CD4-positive, alpha-beta memory T cell (primary cell): ENCODE measurements at regions not wholly inside any gene's neighbourhood (a gene's known extent, or its start where the extent isn't known, plus 50 kb on each side); places are given as distances from the start of the nearest gene placed in this dataset.

Experiments
- CTCF ChIA-PET: fragments of 350-600 bp; sonication (Branson Sonifier 250); formaldehyde crosslinking; loops from one replicate; lab custom pipeline; 2021; ENCODE audit warnings: inconsistent platforms; ENCODE audit not compliant: partially characterized antibody; lab: Charles Lee
- POLR2A ChIA-PET: fragments of 350-600 bp; sonication (Branson Sonifier 250); formaldehyde crosslinking; loops from one replicate; lab custom pipeline; 2021; ENCODE audit not compliant: partially characterized antibody; lab: Charles Lee
- DNase-seq, 5 donors: peaks; one replicate each; pipeline versions ENCODE4 v3.0.0 to v3.0.0-alpha.2; 2020 to 2022; ENCODE audit warnings: mixed read lengths in 1 of 5
- H3K27ac ChIP-seq: one replicate; pipeline ENCODE4 v1.7.0; 2013; ENCODE audit warnings: low read depth, low read length
- H3K27me3 ChIP-seq: 2 replicates; pipeline ENCODE4 v1.7.0; 2013; ENCODE audit warnings: mild to moderate bottlenecking, low read length, moderate library complexity; ENCODE audit not compliant: insufficient read depth
- H3K36me3 ChIP-seq: 2 replicates; pipeline ENCODE4 v1.7.0; 2013; ENCODE audit warnings: mild to moderate bottlenecking, low read length, moderate library complexity; ENCODE audit not compliant: insufficient read depth
- H3K4me1 ChIP-seq: 2 replicates; pipeline ENCODE4 v1.7.0; 2013; ENCODE audit warnings: mild to moderate bottlenecking, low read length, moderate library complexity; ENCODE audit not compliant: insufficient read depth
- H3K4me3 ChIP-seq, 2 donors: one replicate each; pipeline ENCODE4 v1.7.0; 2013; ENCODE audit warnings: low read length in 2 of 2, mild to moderate bottlenecking in 1 of 2
- H3K9me3 ChIP-seq, 2 donors: one replicate each; pipeline ENCODE4 v1.7.0; 2013; ENCODE audit warnings: low read length in 2 of 2, control low read depth in 1 of 2; ENCODE audit not compliant: control insufficient read depth in 1 of 2
- H3K27ac Mint-ChIP-seq, 7 donors: one replicate each; pipeline ENCODE4 v1.8.0; 2020 to 2021; ENCODE audit warnings: mixed read lengths in 7 of 7, mild to moderate bottlenecking in 6 of 7, inconsistent platforms in 3 of 7, moderate library complexity in 3 of 7
- H3K27me3 Mint-ChIP-seq, 2 donors: one replicate each; pipeline ENCODE4 v1.8.0; 2020 to 2021; ENCODE audit warnings: mixed read lengths in 2 of 2
- H3K36me3 Mint-ChIP-seq, 2 donors: one replicate each; pipeline ENCODE4 v1.8.0; 2020 to 2021; ENCODE audit warnings: mixed read lengths in 2 of 2, inconsistent platforms in 1 of 2, mild to moderate bottlenecking in 1 of 2
- H3K4me1 Mint-ChIP-seq, 4 donors: one replicate each; pipeline ENCODE4 v1.8.0; 2020 to 2021; ENCODE audit warnings: mixed read lengths in 4 of 4, mild to moderate bottlenecking in 1 of 4
- H3K4me3 Mint-ChIP-seq, 8 donors: one replicate each; pipeline ENCODE4 v1.8.0; 2020 to 2021; ENCODE audit warnings: mixed read lengths in 8 of 8, mild to moderate bottlenecking in 7 of 8, moderate library complexity in 6 of 8, inconsistent platforms in 3 of 8
- H3K9me3 Mint-ChIP-seq, 8 donors: one replicate each; pipeline ENCODE4 v1.8.0; 2020 to 2021; ENCODE audit warnings: mixed read lengths in 8 of 8, mild to moderate bottlenecking in 5 of 8, inconsistent platforms in 3 of 8, moderate library complexity in 1 of 8
- intact Hi-C: fragments of 100-400 bp; cut with micrococcal nuclease; formaldehyde crosslinking; loops from one replicate; pipeline ENCODE4 v1.15.1; 2023

GRCh38 chr11:128266893-128267292 lies 320.5 kb downstream of the ETS1 start:
- CTCF ChIA-PET = no interaction called here
- no peaks in the 10 kb centered on the region for H3K36me3 Mint-ChIP-seq
- Histone ChIP-seq H3K27ac (no peak overlapping the region), H3K4me1 (peaks cover 13% of the 10 kb centered on the region), H3K9me3 (no peaks in the 10 kb centered on the region), H3K4me3 (no peak overlapping the region), H3K27me3 (no peaks in the 10 kb centered on the region), H3K36me3 (no peaks in the 10 kb centered on the region)
- H3K9me3 Mint-ChIP-seq = no peaks in the 10 kb centered on the region
- H3K4me1 Mint-ChIP-seq = peaks cover 10 to 11% (median 10%) of the 10 kb centered on the region in 4 donors
- POLR2A ChIA-PET = no interaction called here
- intact Hi-C loops = no loop called here
- no peaks in the 10 kb centered on the region for H3K27me3 Mint-ChIP-seq
- H3K27ac Mint-ChIP-seq = no peak overlapping the region
- DNase-seq = no peak
- H3K4me3 Mint-ChIP-seq = no peak overlapping the region

GRCh38 chr11:128262463-128263345 lies 324.7 kb downstream of the ETS1 start:
- Mint-ChIP-seq H3K9me3 (no peaks in the 10 kb centered on the region), H3K4me3 (no peak overlapping the region), H3K36me3 (no peaks in the 10 kb centered on the region), H3K4me1 (peaks cover 0 to 5% (median under 1%) of the 10 kb centered on the region in 4 donors), H3K27me3 (no peaks in the 10 kb centered on the region), H3K27ac (no peak overlapping the region)
- POLR2A ChIA-PET = no interaction called here
- DNase-seq = no peak
- Histone ChIP-seq H3K27me3 (no peaks in the 10 kb centered on the region), H3K36me3 (no peaks in the 10 kb centered on the region), H3K4me1 (no peaks in the 10 kb centered on the region), H3K27ac (no peak overlapping the region), H3K9me3 (no peaks in the 10 kb centered on the region), H3K4me3 (no peak overlapping the region)
- CTCF ChIA-PET = no interaction called here
- intact Hi-C loops = no loop called here

GRCh38 chr11:128261011-128261421 lies 326.3 kb downstream of the ETS1 start:
- H3K27ac Mint-ChIP-seq = no peak overlapping the region
- no peaks in the 10 kb centered on the region for H3K27me3 ChIP-seq
- no peaks in the 10 kb centered on the region for H3K9me3 Mint-ChIP-seq
- H3K4me1 ChIP-seq = no peaks in the 10 kb centered on the region
- H3K27ac ChIP-seq = no peak overlapping the region
- no peak overlapping the region for H3K4me3 Mint-ChIP-seq
- peaks cover 0 to 7% (median under 1%) of the 10 kb centered on the region in 4 donors for H3K4me1 Mint-ChIP-seq
- CTCF ChIA-PET = no interaction called here
- POLR2A ChIA-PET = no interaction called here
- H3K36me3 ChIP-seq = no peaks in the 10 kb centered on the region
- no peaks in the 10 kb centered on the region for H3K9me3 ChIP-seq
- H3K36me3 Mint-ChIP-seq = no peaks in the 10 kb centered on the region
- no peak for DNase-seq
- H3K27me3 Mint-ChIP-seq = no peaks in the 10 kb centered on the region
- intact Hi-C loops = no loop called here
- H3K4me3 ChIP-seq = no peak overlapping the region

DNA sequence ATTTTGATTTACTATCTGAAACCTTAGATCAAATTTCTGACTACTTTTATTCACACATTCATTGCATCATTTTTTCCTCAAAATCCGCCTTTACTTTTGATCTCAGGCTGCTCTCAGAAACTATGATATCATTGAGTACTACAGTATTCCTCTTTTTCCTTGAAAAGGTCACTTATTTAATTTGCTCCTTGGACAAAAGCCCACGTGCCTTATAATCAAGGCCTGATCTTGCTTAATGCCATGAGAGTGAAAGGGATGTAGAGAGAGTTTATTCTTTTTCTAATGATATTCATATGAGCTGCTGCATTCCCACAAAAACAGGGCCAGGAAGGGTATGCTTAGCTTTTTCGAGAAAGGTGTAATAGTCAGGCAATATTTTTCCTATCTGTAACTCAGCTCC lies 327.0 kb downstream of the ETS1 start:
- H3K4me1 Mint-ChIP-seq = peaks cover 0 to 7% (median under 1%) of the 10 kb centered on the region in 4 donors
- no peaks in the 10 kb centered on the region for H3K36me3 Mint-ChIP-seq
- POLR2A ChIA-PET = no interaction called here
- no peak for DNase-seq
- intact Hi-C loops = no loop called here
- H3K27ac Mint-ChIP-seq = no peak overlapping the region
- Histone ChIP-seq H3K4me3 (no peak overlapping the region), H3K36me3 (no peaks in the 10 kb centered on the region), H3K27ac (no peak overlapping the region), H3K4me1 (no peaks in the 10 kb centered on the region), H3K27me3 (no peaks in the 10 kb centered on the region), H3K9me3 (no peaks in the 10 kb centered on the region)
- no peaks in the 10 kb centered on the region for H3K27me3 Mint-ChIP-seq
- CTCF ChIA-PET = interaction anchor here (0.9 kb wide), 1 partner anchor 12 kb away, joined by 3 read pairs; no protein-coding TSS in a partner anchor
- no peak overlapping the region for H3K4me3 Mint-ChIP-seq
- no peaks in the 10 kb centered on the region for H3K9me3 Mint-ChIP-seq

GRCh38 chr11:128259816-128260215 lies 327.5 kb downstream of the ETS1 start:
- Histone ChIP-seq H3K27me3 (no peaks in the 10 kb centered on the region), H3K27ac (no peak overlapping the region), H3K9me3 (no peaks in the 10 kb centered on the region), H3K4me1 (no peaks in the 10 kb centered on the region), H3K36me3 (no peaks in the 10 kb centered on the region), H3K4me3 (no peak overlapping the region)
- Mint-ChIP-seq H3K27ac (no peak overlapping the region), H3K4me3 (no peak overlapping the region), H3K9me3 (no peaks in the 10 kb centered on the region), H3K27me3 (no peaks in the 10 kb centered on the region), H3K36me3 (no peaks in the 10 kb centered on the region), H3K4me1 (peaks cover 0 to 7% (median under 1%) of the 10 kb centered on the region in 4 donors)
- CTCF ChIA-PET = interaction anchor here (0.9 to 1.2 kb wide), 2 partner anchors 11 to 15 kb away, joined by 3 read pairs; no protein-coding TSS in a partner anchor
- POLR2A ChIA-PET = no interaction called here
- no peak for DNase-seq
- intact Hi-C loops = no loop called here

GRCh38 chr11:128254941-128255340 lies 332.4 kb downstream of the ETS1 start:
- no peak for DNase-seq
- intact Hi-C loops = no loop called here
- Histone ChIP-seq H3K27me3 (no peaks in the 10 kb centered on the region), H3K4me3 (no peak overlapping the region), H3K4me1 (no peaks in the 10 kb centered on the region), H3K27ac (no peak overlapping the region), H3K36me3 (no peaks in the 10 kb centered on the region), H3K9me3 (no peaks in the 10 kb centered on the region)
- no peak overlapping the region for H3K4me3 Mint-ChIP-seq
- no peaks in the 10 kb centered on the region for H3K9me3 Mint-ChIP-seq
- no peaks in the 10 kb centered on the region for H3K36me3 Mint-ChIP-seq
- ChIA-PET POLR2A (no interaction called here), CTCF (interaction anchor here (1.0 kb wide), 1 partner anchor 376 kb away, joined by 3 read pairs; no protein-coding TSS in a partner anchor)
- H3K27me3 Mint-ChIP-seq = no peaks in the 10 kb centered on the region
- peaks cover 0 to 2% (median 0%) of the 10 kb centered on the region in 4 donors for H3K4me1 Mint-ChIP-seq
- no peak overlapping the region for H3K27ac Mint-ChIP-seq

GRCh38 chr11:128251140-128251539 lies 336.2 kb downstream of the ETS1 start:
- Mint-ChIP-seq H3K4me3 (no peak overlapping the region), H3K36me3 (no peaks in the 10 kb centered on the region), H3K27ac (no peak overlapping the region), H3K27me3 (peaks cover 5 to 7% of the 10 kb centered on the region in 2 donors), H3K4me1 (no peaks in the 10 kb centered on the region), H3K9me3 (no peaks in the 10 kb centered on the region)
- Histone ChIP-seq H3K27ac (no peak overlapping the region), H3K4me3 (no peak overlapping the region), H3K9me3 (no peaks in the 10 kb centered on the region), H3K4me1 (no peaks in the 10 kb centered on the region), H3K27me3 (peaks cover 3% of the 10 kb centered on the region), H3K36me3 (no peaks in the 10 kb centered on the region)
- ChIA-PET POLR2A (no interaction called here), CTCF (no interaction called here)
- intact Hi-C loops = no loop called here
- DNase-seq = no peak
